Transverse colon (tissue), 4 donors: ENCODE measurements at regions not wholly inside any gene's neighbourhood (a gene's known extent, or its start where the extent isn't known, plus 50 kb on each side); places are given as distances from the start of the nearest gene placed in this dataset.

Experiments
- DNase-seq: peaks from one replicate; pipeline ENCODE4 v3.0.0-alpha.2; 2019
- H3K27ac ChIP-seq, 4 donors: fragments of 200-600 bp; sonication (generic); 2 replicates each; pipeline ENCODE4 v1.5.1; 2016 to 2018; ENCODE audit warnings: inconsistent platforms in 4 of 4
- H3K27me3 ChIP-seq: fragments of 200-600 bp; sonication (generic); 2 replicates; pipeline ENCODE4 v1.5.1; 2017; ENCODE audit warnings: inconsistent platforms
- H3K36me3 ChIP-seq, 4 donors: fragments of 200-600 bp; sonication (generic); 2 replicates each; pipeline ENCODE4 v1.5.1; 2017 to 2019; ENCODE audit warnings: inconsistent platforms in 4 of 4
- H3K4me1 ChIP-seq, 4 donors: fragments of 200-600 bp; sonication (generic); 2 replicates each; pipeline ENCODE4 v1.5.1; 2017 to 2020; ENCODE audit warnings: inconsistent platforms in 4 of 4
- H3K4me3 ChIP-seq, 4 donors: fragments of 200-600 bp; sonication (generic); 1 replicate in 1 of 4; 2 replicates in 3 of 4; pipeline versions ENCODE4 v1.5.1 to v1.6.1; 2017 to 2019; ENCODE audit warnings: inconsistent platforms in 4 of 4
- H3K9me3 ChIP-seq, 2 donors: fragments of 200-600 bp; sonication (generic); 2 replicates each; pipeline ENCODE4 v1.5.1; 2017 to 2019; ENCODE audit warnings: inconsistent platforms in 2 of 2
- CTCF ChIP-seq, 5 experiments: fragments of 200-600 bp in 3 of 5; fragments of 450-650 bp in 2 of 5; sonication (generic) in 3 of 5; IDR thresholded peaks; 1 replicate in 2 of 5; 2 replicates in 3 of 5; pipeline ENCODE4 v1.5.1; 2016 to 2017; ENCODE audit warnings: antibody characterized with exemption in 5 of 5, inconsistent platforms in 3 of 5, mild to moderate bottlenecking in 2 of 5, moderate library complexity in 1 of 5
- EP300 ChIP-seq: sonication (generic); formaldehyde crosslinking; IDR thresholded peaks from one replicate; pipeline ENCODE4 v1.6.1; 2017; ENCODE audit warnings: antibody characterized with exemption, low read depth
- POLR2A ChIP-seq: fragments of 450-650 bp; IDR thresholded peaks from one replicate; pipeline ENCODE4 v1.6.1; 2016; ENCODE audit warnings: antibody characterized with exemption, mild to moderate bottlenecking, moderate library complexity
- POLR2AphosphoS5 ChIP-seq, 3 donors: sonication (generic); formaldehyde crosslinking; IDR thresholded peaks; one replicate each; pipeline ENCODE4 v1.6.1; 2016; ENCODE audit warnings: antibody characterized with exemption in 3 of 3
- WGBS, 2 donors: methylation state at CpG; one replicate each; pipeline ENCODE4 v1.1.5; 2018; ENCODE audit warnings: low coverage in 1 of 2; 5-methylcytosine and 5-hydroxymethylcytosine counted together
- in situ Hi-C, 4 donors: fragments of 200-750 bp; cut with MboI; loops; one replicate each; pipeline versions ENCODE4 v1.15.0 to v1.15.1; 2017; ENCODE audit warnings: low sequenced_read_pairs in 3 of 4, low pct_ligation_motif_present in 1 of 4, low pct_unique_long_range_greater_than_20kb in 1 of 4
- intact Hi-C: fragments of 100-400 bp; cut with DNase I; formaldehyde crosslinking; loops from one replicate; pipeline ENCODE4 v1.15.1; 2023; ENCODE audit warnings: low total_unique reads

- 42 to 49% methylated on average over 5 to 21 of the region's 21 CpGs for WGBS, 2 donors
- H3K9me3 ChIP-seq, result no peaks in the 10 kb centered on the region
- no peak overlapping the region for H3K4me3 ChIP-seq
- peaks cover 6% of the 10 kb centered on the region for H3K27me3 ChIP-seq
- TF ChIP-seq POLR2AphosphoS5 (IDR thresholded peaks at IDR 0.05), result no peak
- TF ChIP-seq CTCF (IDR thresholded peaks at IDR 0.05), result peak in 4 of 5 experiments; percentile 30 to 52 (median 38)
- H3K4me1 ChIP-seq, result no peaks in the 10 kb centered on the region
- no peak overlapping the region for H3K27ac ChIP-seq
- intact Hi-C loops, result no loop called here
- peak; percentile 9 for DNase-seq
- H3K36me3 ChIP-seq, result no peaks in the 10 kb centered on the region
- in situ Hi-C loops, result no loop called here
These were observed 152.0 kb upstream of the SYN3 start for GRCh38 chr22:33209930-33210784.

GRCh38 chr22:33204408-33204807 is 146.2 kb upstream of the SYN3 start:
- Histone ChIP-seq H3K27me3 (no peaks in the 10 kb centered on the region), H3K27ac (no peak overlapping the region), H3K9me3 (no peaks in the 10 kb centered on the region), H3K36me3 (no peaks in the 10 kb centered on the region), H3K4me1 (no peaks in the 10 kb centered on the region), H3K4me3 (no peak overlapping the region)
- intact Hi-C loops (no loop called here), in situ Hi-C loops (no loop called here)
- TF ChIP-seq CTCF (IDR thresholded peaks at IDR 0.05) (no peak), POLR2AphosphoS5 (IDR thresholded peaks at IDR 0.05) (no peak), POLR2A (no peak), EP300 (no peak)
- no peak for DNase-seq
- 0 to 6% methylated on average over 1 of the region's 1 CpG for WGBS, 2 donors

- no peaks in the 10 kb centered on the region for H3K27me3 ChIP-seq
- H3K9me3 ChIP-seq, result no peaks in the 10 kb centered on the region
- no peak overlapping the region for H3K4me3 ChIP-seq
- intact Hi-C loops, result no loop called here
- no peaks in the 10 kb centered on the region for H3K4me1 ChIP-seq
- no peak overlapping the region for H3K27ac ChIP-seq
- no peaks in the 10 kb centered on the region for H3K36me3 ChIP-seq
- in situ Hi-C loops, result no loop called here
- 11 to 19% methylated on average over 1 of the region's 1 CpG for WGBS, 2 donors
- DNase-seq, result no peak
- TF ChIP-seq POLR2A (no peak), EP300 (no peak), POLR2AphosphoS5 (IDR thresholded peaks at IDR 0.05) (no peak), CTCF (IDR thresholded peaks at IDR 0.05) (no peak)
These were observed 144.3 kb upstream of the SYN3 start for GRCh38 chr22:33202455-33202854.

GRCh38 chr22:33194529-33195077 is 136.4 kb upstream of the SYN3 start:
- 64% methylated on average over 3 of the region's 3 CpGs for WGBS, 2 donors
- DNase-seq, result no peak
- H3K4me1 ChIP-seq, result no peaks in the 10 kb centered on the region
- no peak overlapping the region for H3K4me3 ChIP-seq
- H3K27me3 ChIP-seq, result peaks cover 5% of the 10 kb centered on the region
- H3K9me3 ChIP-seq, result no peaks in the 10 kb centered on the region
- intact Hi-C loops, result no loop called here
- H3K27ac ChIP-seq, result no peak overlapping the region
- H3K36me3 ChIP-seq, result no peaks in the 10 kb centered on the region
- in situ Hi-C loops, result no loop called here
- TF ChIP-seq POLR2A, result no peak
- TF ChIP-seq CTCF (IDR thresholded peaks at IDR 0.05), result no peak
